Trophoblast cell (in vitro differentiated cells and primary cell): ENCODE measurements at regions not wholly inside any gene's neighbourhood (a gene's known extent, or its start where the extent isn't known, plus 50 kb on each side); places are given as distances from the start of the nearest gene placed in this dataset.

Source experiments
- DNase-seq, 2 donors: peaks; one replicate each; pipeline ENCODE4 v3.0.0-alpha.2; 2016
- H2AFZ ChIP-seq: 2 replicates; pipeline ENCODE4 v1.6.1; 2013; ENCODE audit warnings: low read length, moderate library complexity, mild to moderate bottlenecking; ENCODE audit not compliant: insufficient read depth, poor library complexity
- H2AK5ac ChIP-seq: 2 replicates; pipeline ENCODE4 v1.6.1; 2013; ENCODE audit warnings: mild to moderate bottlenecking, low read length
- H2BK120ac ChIP-seq: 2 replicates; pipeline ENCODE4 v1.6.1; 2013; ENCODE audit warnings: low read length, mild to moderate bottlenecking, moderate library complexity; ENCODE audit not compliant: insufficient read depth, poor library complexity
- H2BK12ac ChIP-seq: 2 replicates; pipeline ENCODE4 v1.6.1; 2013; ENCODE audit warnings: mild to moderate bottlenecking, low read length, moderate library complexity
- H2BK5ac ChIP-seq: 2 replicates; pipeline ENCODE4 v1.6.1; 2013; ENCODE audit warnings: low read length, low read depth, moderate library complexity, mild to moderate bottlenecking; ENCODE audit not compliant: poor library complexity
- H3K14ac ChIP-seq: 2 replicates; pipeline ENCODE4 v1.6.1; 2013; ENCODE audit warnings: mild to moderate bottlenecking, low read length
- H3K18ac ChIP-seq: 2 replicates; pipeline ENCODE4 v1.6.1; 2013; ENCODE audit warnings: mild to moderate bottlenecking, low read length
- H3K23ac ChIP-seq: 2 replicates; pipeline ENCODE4 v1.6.1; 2013; ENCODE audit warnings: low read length
- H3K27ac ChIP-seq: 2 replicates; pipeline ENCODE4 v1.5.1; 2013; ENCODE audit warnings: low read depth, mild to moderate bottlenecking, inconsistent platforms, low read length, moderate library complexity
- H3K27me3 ChIP-seq: 2 replicates; pipeline ENCODE4 v1.6.1; 2013; ENCODE audit warnings: inconsistent platforms, mild to moderate bottlenecking, low read length, moderate library complexity; ENCODE audit not compliant: insufficient read depth
- H3K36me3 ChIP-seq, 2 experiments: 1 replicate in 1 of 2; 2 replicates in 1 of 2; pipeline ENCODE4 v1.6.1; 2013; ENCODE audit warnings: low read length in 2 of 2, mild to moderate bottlenecking in 2 of 2, moderate library complexity in 1 of 2; ENCODE audit not compliant: insufficient read depth in 2 of 2, control insufficient read depth in 1 of 2
- H3K4ac ChIP-seq: 2 replicates; pipeline ENCODE4 v1.6.1; 2013; ENCODE audit warnings: low read depth, mild to moderate bottlenecking, low read length, moderate library complexity
- H3K4me1 ChIP-seq, 2 experiments: 1 replicate in 1 of 2; 2 replicates in 1 of 2; pipeline ENCODE4 v1.6.1; 2013; ENCODE audit warnings: low read length in 2 of 2, mild to moderate bottlenecking in 2 of 2, moderate library complexity in 1 of 2; ENCODE audit not compliant: insufficient read depth in 2 of 2, control insufficient read depth in 1 of 2
- H3K4me2 ChIP-seq: 2 replicates; pipeline ENCODE4 v1.6.1; 2013; ENCODE audit warnings: inconsistent platforms, mild to moderate bottlenecking, low read length, moderate library complexity
- H3K4me3 ChIP-seq: 2 replicates; pipeline ENCODE4 v1.5.1; 2013; ENCODE audit warnings: mild to moderate bottlenecking, low read depth, low read length, inconsistent platforms
- H3K79me1 ChIP-seq: one replicate; pipeline ENCODE4 v1.6.1; 2013; ENCODE audit warnings: low read length
- H3K79me2 ChIP-seq: 2 replicates; pipeline ENCODE4 v1.6.1; 2013; ENCODE audit warnings: low read length, mild to moderate bottlenecking; ENCODE audit not compliant: control insufficient read depth, insufficient read depth, poor library complexity
- H3K9ac ChIP-seq: 2 replicates; pipeline ENCODE4 v1.6.1; 2013; ENCODE audit warnings: mild to moderate bottlenecking, low read length
- H3K9me3 ChIP-seq: 2 replicates; pipeline ENCODE4 v1.6.1; 2013; ENCODE audit warnings: low read depth, mild to moderate bottlenecking, control low read depth, inconsistent platforms, low read length; ENCODE audit not compliant: insufficient read depth
- H4K12ac ChIP-seq: 2 replicates; pipeline ENCODE4 v1.6.1; 2013; ENCODE audit warnings: low read depth, mild to moderate bottlenecking, low read length, moderate library complexity
- H4K8ac ChIP-seq: 2 replicates; pipeline ENCODE4 v1.6.1; 2013; ENCODE audit warnings: low read depth, mild to moderate bottlenecking, low read length, moderate library complexity
- H4K91ac ChIP-seq: one replicate; pipeline ENCODE4 v1.6.1; 2013; ENCODE audit warnings: low read depth, mild to moderate bottlenecking, low read length, moderate library complexity
- WGBS: extraction: QIAGEN DNeasy Blood & Tissue Kit; methylation state at CpG from one replicate; pipeline ENCODE4 v1.1.7; 2013; ENCODE audit warnings: missing lambda C conversion rate; ENCODE audit not compliant: insufficient read length, insufficient coverage; ENCODE audit errors: extremely low coverage; 5-methylcytosine and 5-hydroxymethylcytosine counted together

- Histone ChIP-seq H2BK5ac (no peak overlapping the region), H3K23ac (no peak overlapping the region)
These were observed 512.8 kb downstream of the ANKRD50 start for GRCh38 chr4:124199755-124200154.

DNA sequence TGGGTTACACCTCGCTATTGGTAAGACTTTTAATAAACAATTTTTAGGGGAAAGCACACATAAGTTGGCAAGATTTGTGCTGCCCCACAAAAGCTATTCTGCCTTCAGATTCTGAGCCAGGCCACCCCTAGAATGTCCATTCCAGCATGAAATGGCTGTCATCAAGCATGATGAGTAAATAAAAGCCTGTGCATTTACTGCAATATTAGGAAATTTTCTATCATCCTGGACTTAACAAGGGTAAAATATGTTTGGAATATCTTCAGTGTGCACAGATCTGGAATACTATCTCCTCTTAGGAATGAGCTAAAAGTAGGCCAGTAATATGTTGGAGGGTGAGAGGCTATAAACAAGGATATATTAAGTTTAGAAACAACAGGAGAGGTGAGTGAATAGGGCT, 510.9 kb downstream of the ANKRD50 start:
- H2BK12ac ChIP-seq = no peak overlapping the region
- no peak overlapping the region for H3K4me2 ChIP-seq
- no peak overlapping the region for H3K23ac ChIP-seq
- H2AFZ ChIP-seq = no peak overlapping the region
- H3K9ac ChIP-seq = no peak overlapping the region
- no peak overlapping the region for H4K12ac ChIP-seq
- no peak overlapping the region for H3K18ac ChIP-seq
- no peak overlapping the region for H2BK120ac ChIP-seq
- no peak overlapping the region for H3K27ac ChIP-seq
- no peaks in the 10 kb centered on the region for H3K4me1 ChIP-seq
- no CpG with 5 or more reads among the region's 1 CpG for WGBS
- H3K79me2 ChIP-seq = no peaks in the 10 kb centered on the region
- H3K4ac ChIP-seq = no peak overlapping the region
- no peak overlapping the region for H2BK5ac ChIP-seq
- no peaks in the 10 kb centered on the region for H3K36me3 ChIP-seq
- no peak overlapping the region for H2AK5ac ChIP-seq
- peaks cover 3% of the 10 kb centered on the region for H3K79me1 ChIP-seq
- peaks cover 1% of the 10 kb centered on the region for H3K9me3 ChIP-seq
- H4K8ac ChIP-seq = no peak overlapping the region
- DNase-seq = no peak
- H4K91ac ChIP-seq = no peak overlapping the region
- no peak overlapping the region for H3K4me3 ChIP-seq
- no peak overlapping the region for H3K14ac ChIP-seq
- H3K27me3 ChIP-seq = no peaks in the 10 kb centered on the region

More at GRCh38 chr4:124199755-124200154, 512.8 kb downstream of the ANKRD50 start:
- no peak overlapping the region for H2AFZ ChIP-seq
- H3K9me3 ChIP-seq = no peaks in the 10 kb centered on the region
- H3K4me1 ChIP-seq = no peaks in the 10 kb centered on the region
- no peak overlapping the region for H3K4me2 ChIP-seq
- no peaks in the 10 kb centered on the region for H3K36me3 ChIP-seq
- no peak overlapping the region for H2BK12ac ChIP-seq
- DNase-seq = no peak
- H3K18ac ChIP-seq = no peak overlapping the region
- H4K91ac ChIP-seq = no peak overlapping the region
- H3K27me3 ChIP-seq = no peaks in the 10 kb centered on the region
- no peak overlapping the region for H3K9ac ChIP-seq
- no peak overlapping the region for H3K27ac ChIP-seq
- no peak overlapping the region for H4K12ac ChIP-seq
- WGBS = no CpG with 5 or more reads among the region's 4 CpGs
- no peak overlapping the region for H3K14ac ChIP-seq
- no peak overlapping the region for H2BK120ac ChIP-seq
- no peak overlapping the region for H3K4me3 ChIP-seq
- H3K79me1 ChIP-seq = no peaks in the 10 kb centered on the region
- no peak overlapping the region for H3K4ac ChIP-seq
- H2AK5ac ChIP-seq = no peak overlapping the region
- H4K8ac ChIP-seq = no peak overlapping the region
- no peaks in the 10 kb centered on the region for H3K79me2 ChIP-seq

DNA sequence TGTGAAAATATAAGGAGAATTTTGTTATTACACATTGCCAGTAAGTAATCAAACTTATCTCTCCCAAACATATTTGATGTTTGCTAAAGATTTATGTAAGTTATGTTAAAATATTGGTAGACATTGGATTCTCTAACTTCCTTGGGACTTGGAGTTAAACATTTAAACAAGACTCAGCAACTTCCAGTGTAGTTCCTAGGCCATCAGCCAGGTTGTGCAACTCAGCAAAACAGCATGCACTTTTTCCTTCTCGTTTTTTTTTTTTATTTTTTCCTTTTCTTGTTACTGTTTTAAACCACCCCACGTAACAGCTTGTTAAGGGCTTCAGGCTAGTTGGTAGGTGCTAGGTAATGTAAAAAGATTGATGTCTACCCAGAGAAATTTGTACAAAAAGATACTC, 510.4 kb downstream of the ANKRD50 start:
- H4K12ac ChIP-seq = no peak overlapping the region
- H3K79me2 ChIP-seq = no peaks in the 10 kb centered on the region
- no peaks in the 10 kb centered on the region for H3K27me3 ChIP-seq
- no peaks in the 10 kb centered on the region for H3K4me1 ChIP-seq
- H2AK5ac ChIP-seq = no peak overlapping the region
- WGBS = no CpG with 5 or more reads among the region's 2 CpGs
- H3K18ac ChIP-seq = no peak overlapping the region
- H3K36me3 ChIP-seq = no peaks in the 10 kb centered on the region
- H2BK12ac ChIP-seq = no peak overlapping the region
- no peak overlapping the region for H3K23ac ChIP-seq
- peaks cover 1% of the 10 kb centered on the region for H3K9me3 ChIP-seq
- peaks cover 3% of the 10 kb centered on the region for H3K79me1 ChIP-seq
- no peak overlapping the region for H2AFZ ChIP-seq
- no peak for DNase-seq
- H2BK120ac ChIP-seq = no peak overlapping the region
- H4K91ac ChIP-seq = no peak overlapping the region
- H3K9ac ChIP-seq = no peak overlapping the region
- no peak overlapping the region for H3K4me2 ChIP-seq
- H4K8ac ChIP-seq = no peak overlapping the region
- H3K14ac ChIP-seq = no peak overlapping the region
- H3K4me3 ChIP-seq = no peak overlapping the region
- no peak overlapping the region for H2BK5ac ChIP-seq
- H3K4ac ChIP-seq = no peak overlapping the region
- no peak overlapping the region for H3K27ac ChIP-seq

DNA sequence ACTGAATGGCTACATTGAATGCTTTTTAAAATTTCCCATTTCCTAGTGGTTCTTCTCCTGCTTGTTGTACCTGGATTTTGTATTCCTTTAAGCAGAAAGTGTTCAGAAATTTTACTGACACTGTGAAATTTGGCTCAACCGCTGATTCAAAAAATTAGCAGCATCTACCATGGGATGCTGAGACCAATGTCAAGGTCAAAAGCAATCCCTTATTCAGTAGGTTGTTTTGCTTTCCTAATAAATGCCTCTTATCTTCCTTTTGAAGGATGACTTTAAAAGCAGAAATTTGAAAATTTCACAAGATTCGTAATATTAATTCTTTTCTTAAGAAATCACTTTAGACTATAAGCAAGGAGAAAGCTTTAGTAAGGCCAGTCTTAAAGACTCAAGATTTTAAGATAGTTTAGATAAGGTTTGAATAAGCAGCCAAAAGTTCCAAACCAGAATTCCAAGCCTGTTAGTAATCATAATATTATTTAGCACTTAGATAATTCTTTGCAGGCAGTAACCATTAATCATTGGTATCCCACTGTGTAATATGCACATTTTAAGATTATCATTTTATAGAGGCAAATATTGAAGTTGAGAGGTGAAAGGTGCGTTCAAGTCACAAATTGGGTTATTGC, 508.8 kb downstream of the ANKRD50 start:
- peaks cover 1% of the 10 kb centered on the region for H3K9me3 ChIP-seq
- H3K79me1 ChIP-seq = peaks cover 3% of the 10 kb centered on the region
- H3K4me3 ChIP-seq = no peak overlapping the region
- no peak overlapping the region for H3K9ac ChIP-seq
- no peak overlapping the region for H2BK12ac ChIP-seq
- H2BK5ac ChIP-seq = no peak overlapping the region
- no peak overlapping the region for H2AK5ac ChIP-seq
- no peak overlapping the region for H3K4me2 ChIP-seq
- H4K91ac ChIP-seq = no peak overlapping the region
- H3K14ac ChIP-seq = no peak overlapping the region
- no peaks in the 10 kb centered on the region for H3K79me2 ChIP-seq
- no peak overlapping the region for H3K27ac ChIP-seq
- no peaks in the 10 kb centered on the region for H3K4me1 ChIP-seq
- peak in 1 of 2 donors; percentile 62 for DNase-seq
- H2BK120ac ChIP-seq = no peak overlapping the region
- no peaks in the 10 kb centered on the region for H3K36me3 ChIP-seq
- no peak overlapping the region for H3K4ac ChIP-seq
- WGBS = no CpG with 5 or more reads among the region's 3 CpGs
- H3K27me3 ChIP-seq = no peaks in the 10 kb centered on the region
- H3K23ac ChIP-seq = no peak overlapping the region
- H4K8ac ChIP-seq = no peak overlapping the region
- H4K12ac ChIP-seq = no peak overlapping the region
- H3K18ac ChIP-seq = no peak overlapping the region
- H2AFZ ChIP-seq = no peak overlapping the region
